H1 (cell line): ENCODE measurements at regions not wholly inside any gene's neighbourhood (a gene's known extent, or its start where the extent isn't known, plus 50 kb on each side); places are given as distances from the start of the nearest gene placed in this dataset.
"Not testable (repeated sequence)": the region's sequence is repeated elsewhere in the genome, so short reads cannot be mapped to it uniquely, and the experiment has no call there.

Experiments
- CTCF ChIA-PET: fragments of 300-600 bp; sonication (Branson Sonifier 250); formaldehyde crosslinking; loops from one replicate; lab custom pipeline; 2021; ENCODE audit not compliant: partially characterized antibody; lab: Charles Lee
- POLR2A ChIA-PET: fragments of 300-600 bp; sonication (Branson Sonifier 250); formaldehyde crosslinking; loops from one replicate; lab custom pipeline; 2021; ENCODE audit warnings: inconsistent platforms; ENCODE audit not compliant: partially characterized antibody; lab: Charles Lee
- DNase-seq, 2 experiments: peaks; one replicate each; pipeline versions ENCODE4 v3.0.0 to v3.0.0-alpha.2; 2010 to 2022; ENCODE audit warnings: low spot score in 2 of 2, low read depth in 1 of 2, mixed read lengths in 1 of 2
- FAIRE-seq: peaks from 2 replicates; lab custom pipeline; 2011; peaks lifted over from hg19 to GRCh38; lab: Jason Lieb, UNC
- H2AFZ ChIP-seq: 2 replicates; pipeline ENCODE4 v1.8.1; 2012; ENCODE audit warnings: low read length, inconsistent platforms
- H2AK5ac ChIP-seq: 2 replicates; pipeline ENCODE4 v1.6.1; 2013; ENCODE audit warnings: low read depth, low read length
- H2BK120ac ChIP-seq: replicated peaks from 2 replicates; pipeline ENCODE3; 2013; ENCODE audit warnings: low read depth, low read length, inconsistent platforms
- H2BK12ac ChIP-seq: 2 replicates; pipeline ENCODE4 v1.6.1; 2013; ENCODE audit warnings: low read depth, low read length
- H2BK15ac ChIP-seq: 2 replicates; pipeline ENCODE4 v1.6.1; 2013; ENCODE audit warnings: low read length
- H2BK20ac ChIP-seq: 2 replicates; pipeline ENCODE4 v1.6.1; 2013; ENCODE audit warnings: low read length
- H2BK5ac ChIP-seq: 2 replicates; pipeline ENCODE4 v1.6.1; 2013; ENCODE audit warnings: low read depth, low read length
- H3K14ac ChIP-seq: 2 replicates; pipeline ENCODE4 v1.6.1; 2013; ENCODE audit warnings: inconsistent platforms; ENCODE audit not compliant: insufficient read length
- H3K18ac ChIP-seq: 2 replicates; pipeline ENCODE4 v1.6.1; 2013; ENCODE audit warnings: low read length; ENCODE audit errors: extremely low read depth
- H3K23ac ChIP-seq: 2 replicates; pipeline ENCODE4 v1.6.1; 2013; ENCODE audit warnings: inconsistent platforms; ENCODE audit not compliant: insufficient read length
- H3K23me2 ChIP-seq: 2 replicates; pipeline ENCODE4 v1.6.1; 2013; ENCODE audit warnings: low read depth, low read length
- H3K27ac ChIP-seq: 2 replicates; pipeline ENCODE4 v1.6.1; 2011; ENCODE audit warnings: low read depth, low read length, inconsistent platforms
- H3K27me3 ChIP-seq, 4 experiments: replicated peaks in 1 of 4; 1 replicate in 1 of 4; 2 replicates in 3 of 4; pipeline versions ENCODE4 v1.6.1 to v1.8.1; 2011 to 2013; ENCODE audit warnings: low read length in 3 of 4, mild to moderate bottlenecking in 3 of 4, inconsistent platforms in 2 of 4, mixed read lengths in 2 of 4, moderate library complexity in 1 of 4; ENCODE audit not compliant: control insufficient read depth in 3 of 4, insufficient read depth in 3 of 4; ENCODE audit errors: extremely low read depth in 1 of 4
- H3K36me3 ChIP-seq, 4 experiments: 2 replicates each; pipeline versions ENCODE4 v1.6.1 to v1.8.1; 2011 to 2013; ENCODE audit warnings: mild to moderate bottlenecking in 4 of 4, low read length in 3 of 4, moderate library complexity in 2 of 4, control low read depth in 1 of 4, inconsistent platforms in 1 of 4; ENCODE audit not compliant: insufficient read depth in 4 of 4, control insufficient read depth in 2 of 4
- H3K4ac ChIP-seq: replicated peaks from 2 replicates; pipeline ENCODE3; 2013; ENCODE audit warnings: low read length, low read depth, mixed read lengths, inconsistent platforms; ENCODE audit not compliant: insufficient read length
- H3K4me1 ChIP-seq, 4 experiments: replicated peaks in 1 of 4; 1 replicate in 1 of 4; 2 replicates in 3 of 4; pipeline versions ENCODE4 v1.6.1 to v1.8.1; 2011 to 2013; ENCODE audit warnings: low read length in 3 of 4, inconsistent platforms in 2 of 4, mixed read lengths in 1 of 4; ENCODE audit not compliant: insufficient read depth in 4 of 4, control insufficient read depth in 3 of 4
- H3K4me2 ChIP-seq, 2 experiments: 2 replicates each; pipeline versions ENCODE4 v1.6.1 to v1.8.1; 2011 to 2013; ENCODE audit warnings: low read depth in 2 of 2, low read length in 2 of 2, control low read depth in 1 of 2, inconsistent platforms in 1 of 2, mild to moderate bottlenecking in 1 of 2; ENCODE audit not compliant: insufficient read depth in 1 of 2
- H3K4me3 ChIP-seq, 4 experiments: fragments of 200-600, 300-600 bp in 1 of 4; sonication (generic), shearing (Covaris generic), sonication (Bioruptor Twin) in 1 of 4; 2 replicates each; pipeline versions ENCODE4 v1.5.1 to v1.8.1; 2011 to 2016; ENCODE audit warnings: low read length in 4 of 4, low read depth in 3 of 4, control low read depth in 2 of 4, inconsistent platforms in 2 of 4, mild to moderate bottlenecking in 2 of 4, mixed read lengths in 1 of 4, moderate library complexity in 1 of 4; ENCODE audit not compliant: insufficient read depth in 2 of 4; ENCODE audit errors: extremely low read depth in 1 of 4
- H3K56ac ChIP-seq: replicated peaks from 2 replicates; pipeline ENCODE3; 2013; ENCODE audit warnings: low read depth, mild to moderate bottlenecking, mixed read lengths, low read length, inconsistent platforms; ENCODE audit not compliant: insufficient read length
- H3K79me1 ChIP-seq: 2 replicates; pipeline ENCODE4 v1.6.1; 2013; ENCODE audit warnings: low read depth, low read length, control low read depth
- H3K79me2 ChIP-seq, 2 experiments: 2 replicates each; pipeline versions ENCODE4 v1.6.1 to v1.8.1; 2012 to 2013; ENCODE audit warnings: low read length in 2 of 2, mild to moderate bottlenecking in 2 of 2, inconsistent platforms in 1 of 2; ENCODE audit not compliant: insufficient read depth in 2 of 2, control insufficient read depth in 1 of 2
- H3K9ac ChIP-seq, 4 experiments: replicated peaks in 1 of 4; 1 replicate in 1 of 4; 2 replicates in 3 of 4; pipeline versions ENCODE4 v1.6.1 to v1.8.1; 2011 to 2013; ENCODE audit warnings: low read depth in 3 of 4, low read length in 3 of 4, control low read depth in 2 of 4, mild to moderate bottlenecking in 2 of 4, moderate library complexity in 2 of 4, inconsistent platforms in 1 of 4; ENCODE audit errors: extremely low read depth in 1 of 4
- H3K9me3 ChIP-seq, 2 experiments: 2 replicates each; pipeline versions ENCODE4 v1.6.1 to v1.8.1; 2012 to 2013; ENCODE audit warnings: mild to moderate bottlenecking in 2 of 2, moderate library complexity in 2 of 2, control low read depth in 1 of 2, inconsistent platforms in 1 of 2, low read depth in 1 of 2, low read length in 1 of 2, mixed read lengths in 1 of 2; ENCODE audit not compliant: insufficient read depth in 2 of 2
- H4K20me1 ChIP-seq, 2 experiments: replicated peaks in 1 of 2; 2 replicates each; pipeline versions ENCODE3 to v1.8.1; 2011 to 2013; ENCODE audit warnings: inconsistent platforms in 2 of 2, low read length in 2 of 2, mild to moderate bottlenecking in 1 of 2; ENCODE audit not compliant: insufficient read depth in 2 of 2, control insufficient read depth in 1 of 2
- H4K5ac ChIP-seq: 2 replicates; pipeline ENCODE4 v1.6.1; 2013; ENCODE audit warnings: low read length, low read depth, mixed read lengths, inconsistent platforms; ENCODE audit not compliant: insufficient read length
- H4K8ac ChIP-seq: 2 replicates; pipeline ENCODE4 v1.8.0; 2013; ENCODE audit warnings: mild to moderate bottlenecking, moderate library complexity, low read length, inconsistent platforms; ENCODE audit not compliant: insufficient read depth; ENCODE audit errors: extremely low read depth
- H4K91ac ChIP-seq: replicated peaks from 2 replicates; pipeline ENCODE3; 2013; ENCODE audit warnings: low read length, mixed read lengths, inconsistent platforms; ENCODE audit not compliant: insufficient read length
- WGBS, 2 experiments: shearing (Covaris generic) in 1 of 2; methylation state at CpG; one replicate each; pipeline versions ENCODE4 v1.1.6 to v1.1.7; 2013 to 2015; ENCODE audit warnings: low lambda C conversion rate in 2 of 2, mixed read lengths in 2 of 2, inconsistent platforms in 1 of 2, low coverage in 1 of 2, missing lambda C conversion rate in 1 of 2; ENCODE audit not compliant: insufficient replicate concordance in 2 of 2, insufficient coverage in 1 of 2, insufficient read length in 1 of 2; ENCODE audit errors: extremely low coverage in 1 of 2, missing lambda C conversion rate in 1 of 2; 5-methylcytosine and 5-hydroxymethylcytosine counted together

- H2BK5ac ChIP-seq, H3K23me2 ChIP-seq, H4K91ac ChIP-seq, H4K8ac ChIP-seq, H2BK12ac ChIP-seq, H3K4me1 ChIP-seq, H3K56ac ChIP-seq, POLR2A ChIA-PET, H3K27ac ChIP-seq, H2BK15ac ChIP-seq, H3K23ac ChIP-seq, H3K9me3 ChIP-seq, H3K9ac ChIP-seq, H3K18ac ChIP-seq, H3K36me3 ChIP-seq, H3K79me2 ChIP-seq, H3K4me2 ChIP-seq, FAIRE-seq, H2BK20ac ChIP-seq, H4K5ac ChIP-seq, H3K4me3 ChIP-seq, H4K20me1 ChIP-seq, DNase-seq, H3K4ac ChIP-seq, H2AFZ ChIP-seq, H3K27me3 ChIP-seq, H3K79me1 ChIP-seq, H3K14ac ChIP-seq, H2AK5ac ChIP-seq, H2BK120ac ChIP-seq: not testable (repeated sequence)
- CTCF ChIA-PET = interaction anchor here (1.7 kb wide), 1 partner anchor 353 kb away, joined by 8 read pairs; no protein-coding TSS in a partner anchor
- WGBS, 2 experiments = 94% methylated on average over 5 of the region's 5 CpGs; no CpG with 5 or more reads in 1 of the 2 experiments
Observed at GRCh38 chr2:49298693-49299092, 144.4 kb upstream of the FSHR start.
